Endometrium (tissue), 2 donors: ENCODE measurements at regions not wholly inside any gene's neighbourhood (a gene's known extent, or its start where the extent isn't known, plus 50 kb on each side); places are given as distances from the start of the nearest gene placed in this dataset.

Source experiments
- FAIRE-seq: peaks from 2 replicates; lab custom pipeline; 2012; peaks lifted over from hg19 to GRCh38; lab: Jason Lieb, UNC
- donor health status: control.
- donor health status: control.

DNA sequence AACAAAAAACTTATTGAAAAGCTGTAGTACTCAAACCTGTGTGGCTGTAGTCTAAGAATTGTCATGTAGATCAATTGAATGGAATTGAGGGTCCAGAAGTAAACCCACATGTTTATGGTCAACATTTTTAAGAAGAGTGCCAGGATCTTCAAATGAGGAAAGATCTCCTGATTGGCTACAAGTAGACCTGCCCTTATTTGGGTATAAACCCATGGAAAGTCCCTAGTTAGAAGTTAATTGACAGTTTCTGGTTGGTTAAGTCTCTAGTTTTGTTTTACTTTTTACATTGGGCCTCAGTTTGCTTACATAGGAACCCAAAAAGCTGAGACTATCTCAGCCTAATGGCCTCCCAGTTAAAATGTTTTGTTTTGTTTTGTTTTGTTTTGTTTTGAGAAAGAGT is 91.9 kb upstream of the RESF1 start:
- FAIRE-seq = no peak

DNA sequence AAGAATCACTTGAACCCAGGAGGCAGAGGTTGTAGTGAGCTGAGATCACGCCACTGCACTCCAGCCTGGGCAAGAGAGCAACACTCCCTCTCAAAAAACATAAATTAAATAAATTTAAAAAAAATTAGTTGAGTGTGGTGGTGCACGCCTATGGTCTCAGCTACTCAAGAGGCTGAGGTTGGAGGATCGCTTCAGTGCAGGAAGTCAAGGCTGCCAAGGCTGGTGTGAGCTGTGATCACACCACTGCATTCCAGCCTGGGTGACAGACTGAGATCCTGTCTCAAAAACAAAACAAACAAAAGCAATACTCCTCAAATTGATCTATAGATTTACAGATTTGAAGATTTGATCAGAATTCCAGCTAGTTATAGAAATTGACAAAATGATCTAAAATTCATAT is 92.7 kb upstream of the RESF1 start:
- no peak for FAIRE-seq

DNA sequence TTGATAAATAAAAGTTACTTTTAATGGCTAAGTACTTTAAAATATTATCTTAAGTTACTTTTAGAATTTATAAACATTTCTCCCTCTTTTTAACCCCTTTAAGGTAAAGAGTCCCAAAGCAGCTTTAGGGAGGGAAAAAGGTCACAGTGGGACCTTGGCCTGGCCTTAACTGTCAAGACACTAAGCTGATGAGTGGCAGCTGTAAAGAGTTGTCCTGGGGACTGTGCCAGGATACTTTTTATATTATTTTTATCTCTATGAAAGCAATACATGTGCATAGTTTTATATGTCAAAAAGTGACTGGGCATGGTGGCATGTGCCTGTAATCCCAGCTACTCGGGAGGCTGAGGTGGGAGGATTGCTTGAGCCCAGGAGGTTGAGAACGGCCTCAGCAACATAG is 94.2 kb upstream of the RESF1 start:
- no peak for FAIRE-seq

- no peak for FAIRE-seq
Measured at GRCh38 chr12:31861360-31861759, 97.9 kb upstream of the RESF1 start.

- FAIRE-seq = no peak
Measured at GRCh38 chr12:31860401-31860800, 98.8 kb upstream of the RESF1 start.

- FAIRE-seq = no peak
Measured at GRCh38 chr12:31859232-31859977, 99.8 kb upstream of the RESF1 start.

- no peak for FAIRE-seq
Measured at GRCh38 chr12:31855427-31855826, 103.8 kb upstream of the RESF1 start.

DNA sequence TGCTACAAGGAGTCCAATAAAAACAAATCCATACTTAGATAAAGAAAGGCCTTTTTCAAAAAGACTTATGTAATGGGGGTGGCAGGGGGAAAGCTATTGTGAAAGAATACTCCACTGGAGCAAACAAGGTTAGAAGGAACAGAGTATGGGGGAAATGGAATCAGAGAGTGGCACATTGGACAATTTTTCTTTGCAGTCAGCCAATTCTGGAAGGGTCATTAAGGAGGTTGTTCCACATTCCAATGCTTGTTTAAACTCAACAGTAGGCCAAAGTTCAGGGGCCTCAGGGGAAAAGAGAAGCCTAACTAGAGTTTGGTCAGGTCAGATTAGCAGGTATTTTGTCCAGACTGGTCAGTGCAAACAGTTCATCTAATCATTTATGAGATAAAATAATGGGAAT is 105.2 kb upstream of the RESF1 start:
- FAIRE-seq = no peak

GRCh38 chr12:31853520-31853919 is 105.7 kb upstream of the RESF1 start:
- FAIRE-seq = no peak

DNA sequence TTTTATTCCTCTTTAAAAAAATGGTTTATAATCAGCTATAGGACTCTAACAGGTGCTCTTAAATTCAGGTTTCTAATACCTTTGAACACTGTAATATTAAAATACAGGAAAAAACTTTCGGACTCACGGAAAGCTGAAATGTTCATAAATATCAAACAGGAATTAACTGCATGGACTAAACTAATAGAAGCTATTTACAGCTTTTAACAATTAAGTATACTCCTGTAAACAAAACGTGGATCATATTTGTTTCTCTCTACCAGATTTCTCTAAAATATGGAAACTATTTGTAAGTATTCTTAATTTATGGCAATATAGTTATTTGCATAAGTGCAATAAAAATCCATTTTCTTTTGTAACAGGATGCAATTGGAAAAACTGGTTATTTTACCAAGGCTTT is 108.9 kb upstream of the RESF1 start:
- FAIRE-seq = no peak

- FAIRE-seq = no peak
Measured at GRCh38 chr12:31849090-31849687, 110.0 kb upstream of the RESF1 start.

- no peak for FAIRE-seq
Measured at GRCh38 chr12:31846405-31846804, 112.8 kb upstream of the RESF1 start.

DNA sequence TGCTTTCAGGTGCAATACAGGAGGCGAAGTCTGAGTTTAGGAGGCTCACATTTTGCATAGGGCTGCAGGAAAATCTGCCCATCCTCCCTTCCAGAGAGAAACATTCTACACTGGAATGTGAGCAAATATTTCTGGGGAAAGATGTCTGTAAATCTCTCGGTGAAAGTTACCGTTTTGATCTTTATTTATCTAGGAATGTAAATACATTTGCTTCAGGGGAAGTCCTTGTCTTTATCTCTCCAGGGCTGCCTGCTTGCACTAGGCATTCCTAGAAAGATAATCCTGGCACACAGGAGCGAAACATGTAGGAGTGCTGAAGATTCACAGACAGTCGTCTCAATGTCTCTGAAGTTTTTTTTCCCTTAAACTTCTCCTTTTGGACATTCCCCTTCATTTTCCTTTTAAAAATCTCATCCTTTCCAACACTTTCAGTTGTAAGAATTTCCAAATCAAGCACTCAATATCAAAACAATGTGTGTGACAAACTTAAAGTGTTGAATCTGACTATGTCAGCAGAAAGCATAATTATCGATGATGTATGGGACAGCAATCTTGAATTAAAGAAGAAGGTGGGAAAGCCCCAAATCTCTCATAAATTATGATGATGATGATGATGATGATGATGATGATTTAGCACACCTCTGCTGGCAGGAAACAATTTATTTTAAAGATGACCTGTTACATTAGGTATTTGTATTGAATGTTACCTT is 113.4 kb upstream of the RESF1 start:
- no peak for FAIRE-seq

GRCh38 chr12:31843398-31844095 is 114.7 kb upstream of the AMN1 start:
- no peak for FAIRE-seq

GRCh38 chr12:31837913-31838312 is 109.1 kb upstream of the AMN1 start:
- no peak for FAIRE-seq

DNA sequence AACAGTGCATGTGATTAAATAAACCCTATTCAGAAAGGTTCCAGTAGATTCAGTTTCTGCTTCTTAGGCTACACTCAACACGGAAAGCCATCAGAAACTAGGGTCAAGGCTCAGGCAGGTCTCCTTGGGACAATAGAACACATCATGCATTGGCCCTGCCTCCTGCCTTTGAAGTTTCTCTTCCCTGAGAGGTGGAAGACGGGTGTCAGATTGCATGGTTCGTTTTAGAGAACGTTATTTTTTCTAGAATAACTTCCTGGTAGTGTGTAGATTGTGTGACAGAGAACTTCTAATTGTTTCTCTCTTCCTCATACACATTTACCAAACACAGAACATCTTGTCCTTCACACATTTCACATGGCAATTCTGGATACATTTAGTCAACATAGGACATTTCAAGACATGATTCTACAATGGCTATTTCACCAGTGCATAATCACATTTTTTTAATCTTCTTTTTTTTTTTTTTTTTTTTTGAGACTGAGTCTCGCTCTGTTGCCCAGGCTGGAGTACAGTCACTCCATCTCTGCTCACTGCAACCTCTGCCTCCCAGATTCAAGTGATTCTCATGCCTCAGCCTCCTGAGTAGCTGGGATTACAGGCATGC is 106.6 kb upstream of the AMN1 start:
- no peak for FAIRE-seq

- no peak for FAIRE-seq
Measured at GRCh38 chr12:31834150-31834549, 105.3 kb upstream of the AMN1 start.

- no peak for FAIRE-seq
Measured at GRCh38 chr12:31832740-31833729, 104.2 kb upstream of the AMN1 start.

DNA sequence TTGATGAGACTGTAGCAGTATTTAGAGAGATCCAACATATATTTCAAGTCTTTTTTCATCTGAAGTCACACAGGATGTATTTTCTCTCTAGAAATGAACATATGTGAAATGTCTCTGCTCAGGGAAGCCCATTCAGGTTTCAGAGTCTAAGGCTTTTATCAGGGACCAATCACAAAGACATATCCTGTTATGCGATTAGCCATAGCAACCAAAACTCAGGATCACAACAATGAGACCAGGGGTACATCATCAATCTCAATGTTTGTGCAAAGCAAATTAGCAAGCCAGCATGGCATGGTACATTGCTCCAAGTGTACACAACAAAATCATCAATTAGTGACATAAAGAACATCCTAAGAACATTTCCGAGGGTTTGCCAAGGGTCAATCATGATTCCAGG is 99.2 kb upstream of the AMN1 start:
- FAIRE-seq = no peak

GRCh38 chr12:31822761-31823160 is 93.9 kb upstream of the AMN1 start:
- no peak for FAIRE-seq

- FAIRE-seq = no peak
Measured at GRCh38 chr12:31821484-31821883, 92.7 kb upstream of the AMN1 start.
